IMR-90 (cell line): ENCODE measurements at regions not wholly inside any gene's neighbourhood (a gene's known extent, or its start where the extent isn't known, plus 50 kb on each side); places are given as distances from the start of the nearest gene placed in this dataset.

Experiments
- ATAC-seq: fragments of 200-7000 bp; cut with Tn5 transposase; 2 replicates; pipeline ENCODE4 v1.9.1; 2020; ENCODE audit warnings: low read depth, mild to moderate bottlenecking, moderate library complexity
- BruUV-seq: library from RNA; stranded (reverse); fragments of 400-500 nt; replicated peaks from 2 replicates; lab custom pipeline; 2021; lab: Mats Ljungman, UMichigan
- CTCF ChIA-PET: fragments of 300-600 bp; formaldehyde crosslinking; extraction: SDS; loops from one replicate; lab custom pipeline; 2021; ENCODE audit warnings: antibody characterized with exemption; lab: Yijun Ruan, JAX
- POLR2A ChIA-PET: fragments of 300-600 bp; sonication (Branson Sonifier 250); formaldehyde crosslinking; loops from one replicate; lab custom pipeline; 2022; ENCODE audit warnings: antibody characterized with exemption; ENCODE audit not compliant: unreplicated experiment; lab: Charles Lee
- DNase-seq: peaks from one replicate; pipeline ENCODE4 v3.0.0; 2013
- H2AFZ ChIP-seq: replicated peaks from 2 replicates; pipeline ENCODE3; 2013; ENCODE audit warnings: low read length, mild to moderate bottlenecking; ENCODE audit not compliant: poor library complexity
- H2AK5ac ChIP-seq: 2 replicates; pipeline ENCODE4 v1.6.1; 2013; ENCODE audit warnings: low read depth, low read length, inconsistent platforms
- H2AK9ac ChIP-seq: replicated peaks from 2 replicates; pipeline ENCODE3; 2013; ENCODE audit warnings: mild to moderate bottlenecking, low read depth, low read length, moderate library complexity; ENCODE audit not compliant: poor library complexity
- H2BK120ac ChIP-seq: 2 replicates; pipeline ENCODE4 v1.6.1; 2013; ENCODE audit warnings: low read depth, low read length, inconsistent platforms
- H2BK15ac ChIP-seq: 3 replicates; pipeline ENCODE4 v1.6.1; 2013; ENCODE audit warnings: low read depth, low read length, inconsistent platforms
- H2BK20ac ChIP-seq: 2 replicates; pipeline ENCODE4 v1.6.1; 2013; ENCODE audit warnings: low read depth, mild to moderate bottlenecking, inconsistent platforms, low read length, moderate library complexity
- H2BK5ac ChIP-seq: 2 replicates; pipeline ENCODE4 v1.6.1; 2013; ENCODE audit warnings: mild to moderate bottlenecking, low read depth, low read length, inconsistent platforms; ENCODE audit not compliant: poor library complexity, severe bottlenecking
- H3K14ac ChIP-seq: replicated peaks from 2 replicates; pipeline ENCODE4 v1.6.1; 2013; ENCODE audit warnings: low read depth, low read length, inconsistent platforms
- H3K18ac ChIP-seq: 2 replicates; pipeline ENCODE4 v1.6.1; 2013; ENCODE audit warnings: low read depth, low read length, control low read depth
- H3K23ac ChIP-seq: 2 replicates; pipeline ENCODE4 v1.6.1; 2013; ENCODE audit warnings: low read depth, low read length, inconsistent platforms
- H3K27ac ChIP-seq: 2 replicates; pipeline ENCODE4 v1.5.1; 2013; ENCODE audit warnings: mild to moderate bottlenecking, control low read depth, low read length; ENCODE audit not compliant: insufficient read depth
- H3K27me3 ChIP-seq: 2 replicates; pipeline ENCODE4 v1.6.1; 2013; ENCODE audit warnings: low read length; ENCODE audit not compliant: control insufficient read depth, insufficient read depth
- H3K36me3 ChIP-seq: 2 replicates; pipeline ENCODE4 v1.6.1; 2013; ENCODE audit warnings: low read length, mixed read lengths; ENCODE audit not compliant: control insufficient read depth, insufficient read depth
- H3K4ac ChIP-seq: 2 replicates; pipeline ENCODE4 v1.6.1; 2013; ENCODE audit warnings: low read depth, low read length, inconsistent platforms
- H3K4me1 ChIP-seq: 2 replicates; pipeline ENCODE4 v1.6.1; 2013; ENCODE audit warnings: low read length, mixed read lengths; ENCODE audit not compliant: control insufficient read depth, insufficient read depth
- H3K4me2 ChIP-seq: 2 replicates; pipeline ENCODE4 v1.6.1; 2013; ENCODE audit warnings: low read depth, mild to moderate bottlenecking, control low read depth, low read length, moderate library complexity
- H3K4me3 ChIP-seq: 2 replicates; pipeline ENCODE4 v1.5.1; 2013; ENCODE audit warnings: low read depth, mild to moderate bottlenecking, control low read depth, low read length, moderate library complexity; ENCODE audit not compliant: insufficient read depth
- H3K56ac ChIP-seq: 2 replicates; pipeline ENCODE4 v1.6.1; 2013; ENCODE audit warnings: low read length, inconsistent platforms; ENCODE audit not compliant: insufficient read depth; ENCODE audit errors: extremely low read depth
- H3K79me1 ChIP-seq, 2 experiments: 2 replicates each; pipeline ENCODE4 v1.6.1; 2013; ENCODE audit warnings: low read length in 2 of 2, inconsistent platforms in 1 of 2, low read depth in 1 of 2
- H3K9ac ChIP-seq: 2 replicates; pipeline ENCODE4 v1.6.1; 2013; ENCODE audit warnings: low read depth, low read length, control low read depth
- H3K9me1 ChIP-seq: 2 replicates; pipeline ENCODE4 v1.6.1; 2013; ENCODE audit warnings: low read length, inconsistent platforms; ENCODE audit not compliant: insufficient read depth
- H3K9me3 ChIP-seq: 2 replicates; pipeline ENCODE4 v1.6.1; 2013; ENCODE audit warnings: low read length; ENCODE audit not compliant: control insufficient read depth, insufficient read depth
- H4K20me1 ChIP-seq: 2 replicates; pipeline ENCODE4 v1.6.1; 2013; ENCODE audit warnings: low read length, inconsistent platforms; ENCODE audit not compliant: insufficient read depth
- H4K5ac ChIP-seq: 2 replicates; pipeline ENCODE4 v1.6.1; 2013; ENCODE audit warnings: mild to moderate bottlenecking, low read depth, low read length, control low read depth
- H4K8ac ChIP-seq, 2 experiments: 2 replicates each; pipeline ENCODE4 v1.6.1; 2013; ENCODE audit warnings: low read depth in 2 of 2, low read length in 2 of 2, control low read depth in 1 of 2, inconsistent platforms in 1 of 2
- H4K91ac ChIP-seq: 2 replicates; pipeline ENCODE4 v1.6.1; 2013; ENCODE audit warnings: low read depth, low read length, inconsistent platforms; ENCODE audit not compliant: insufficient read depth
- CEBPB ChIP-seq: IDR thresholded peaks from 2 replicates; pipeline ENCODE4 v1.6.1; 2012; ENCODE audit warnings: low read depth, low read length, improper control_type of control experiment
- CTCF ChIP-seq: conservative IDR thresholded peaks from 2 replicates; pipeline ENCODE4 v1.5.1; 2012; ENCODE audit warnings: mild to moderate bottlenecking, low read depth, low read length, improper control_type of control experiment
- ELK1 ChIP-seq: fragments of 150-350 bp; IDR thresholded peaks from 2 replicates; pipeline ENCODE4 v1.6.1; 2016; ENCODE audit warnings: low read depth, mild to moderate bottlenecking, low read length, moderate library complexity, borderline replicate concordance
- FOS ChIP-seq: fragments of 150-350 bp; IDR thresholded peaks from 2 replicates; pipeline ENCODE4 v1.6.1; 2016; ENCODE audit warnings: low read depth, low read length
- MAFK ChIP-seq: IDR thresholded peaks from 2 replicates; pipeline ENCODE4 v1.6.1; 2012; ENCODE audit warnings: low read depth, low read length, improper control_type of control experiment
- MAZ ChIP-seq: IDR thresholded peaks from 2 replicates; pipeline ENCODE4 v1.6.1; 2012; ENCODE audit warnings: low read depth, mild to moderate bottlenecking, low read length, improper control_type of control experiment, moderate library complexity, borderline replicate concordance
- NFE2L2 ChIP-seq: fragments of 150-350 bp; IDR thresholded peaks from 2 replicates; pipeline ENCODE4 v1.6.1; 2016; ENCODE audit warnings: low read depth, mild to moderate bottlenecking, low read length
- POLR2A ChIP-seq: IDR thresholded peaks from 2 replicates; pipeline ENCODE4 v1.6.1; 2012; ENCODE audit warnings: mild to moderate bottlenecking, low read depth, low read length
- RAD21 ChIP-seq: IDR thresholded peaks from 2 replicates; pipeline ENCODE4 v1.6.1; 2012; ENCODE audit warnings: low read length, improper control_type of control experiment
- RCOR1 ChIP-seq: IDR thresholded peaks from 2 replicates; pipeline ENCODE4 v1.6.1; 2012; ENCODE audit warnings: mild to moderate bottlenecking, low read length, improper control_type of control experiment; ENCODE audit not compliant: insufficient replicate concordance
- RFX5 ChIP-seq: IDR thresholded peaks from 2 replicates; pipeline ENCODE4 v1.8.0; 2012; ENCODE audit warnings: low read depth, mild to moderate bottlenecking, low read length, moderate library complexity
- SMC3 ChIP-seq: fragments of 150-350 bp; IDR thresholded peaks from 2 replicates; pipeline ENCODE4 v1.6.1; 2016; ENCODE audit warnings: low read depth, mild to moderate bottlenecking, antibody characterized with exemption, low read length, moderate library complexity
- USF2 ChIP-seq: fragments of 150-350 bp; IDR thresholded peaks from 2 replicates; pipeline ENCODE4 v1.6.1; 2017; ENCODE audit warnings: mild to moderate bottlenecking, antibody characterized with exemption, low read length, low read depth
- WGBS, 2 experiments: methylation state at CpG; one replicate each; pipeline versions ENCODE4 v1.1.5 to v1.1.7; 2013; ENCODE audit warnings: missing lambda C conversion rate in 2 of 2; ENCODE audit not compliant: insufficient read length in 1 of 2; ENCODE audit errors: extremely low coverage in 2 of 2; 5-methylcytosine and 5-hydroxymethylcytosine counted together
- dilution Hi-C: fragments of 300-500 bp; cut with HindIII; formaldehyde crosslinking; loops from one replicate; pipeline ENCODE4 v1.14.3; 2018; ENCODE audit warnings: low sequenced_read_pairs; ENCODE audit not compliant: unreplicated experiment
- in situ Hi-C: fragments of 300-500 bp; cut with MboI; formaldehyde crosslinking; loops from 3 replicates; pipeline ENCODE4 v1.14.3; 2019; ENCODE audit warnings: low sequenced_read_pairs, inconsistent platforms, mixed read lengths
- intact Hi-C: fragments of 100-400 bp; cut with micrococcal nuclease; formaldehyde crosslinking; loops from 2 replicates; pipeline ENCODE4 v1.10.0; 2022

GRCh38 chr6:141254336-141254735 lies 878.4 kb upstream of the GJE1 start:
- POLR2A ChIA-PET: interaction anchor here (0.6 to 0.7 kb wide), 2 partner anchors 17 to 59 kb away, joined by 3 to 4 read pairs; no protein-coding TSS in a partner anchor
- no peaks in the 10 kb centered on the region for H3K27me3 ChIP-seq

More at GRCh38 chr6:141254336-141254735, 878.4 kb upstream of the GJE1 start:
- Histone ChIP-seq H2BK5ac (no peak overlapping the region), H3K9me1 (no peaks in the 10 kb centered on the region), H3K4ac (no peak overlapping the region), H2BK120ac (no peak overlapping the region), H3K9ac (no peak overlapping the region), H3K14ac (no peak overlapping the region), H3K79me1 (no peaks in the 10 kb centered on the region), H2AK9ac (no peak overlapping the region), H4K8ac (no peak overlapping the region; a peak in 1 of 4 replicates), H3K4me2 (no peak overlapping the region), H2AK5ac (no peak overlapping the region), H3K23ac (no peak overlapping the region), H3K4me3 (no peak overlapping the region), H3K18ac (no peak overlapping the region), H2AFZ (peak overlapping the region; percentile 35), H2BK20ac (no peak overlapping the region), H4K20me1 (no peaks in the 10 kb centered on the region), H3K27ac (no peak overlapping the region), H4K5ac (no peak overlapping the region), H3K9me3 (no peaks in the 10 kb centered on the region), H4K91ac (no peak overlapping the region), H3K36me3 (no peaks in the 10 kb centered on the region), H3K56ac (no peak overlapping the region), H2BK15ac (no peak overlapping the region), H3K4me1 (no peaks in the 10 kb centered on the region)
- TF ChIP-seq MAZ: no peak
- no peak for TF ChIP-seq NFE2L2
- no peak for TF ChIP-seq FOS
- no peak for TF ChIP-seq RFX5
- no peak for TF ChIP-seq POLR2A
- no peak for TF ChIP-seq CEBPB
- TF ChIP-seq USF2: no peak
- TF ChIP-seq MAFK: no peak
- no peak for TF ChIP-seq RAD21
- no peak for TF ChIP-seq CTCF
- no peak for TF ChIP-seq ELK1
- no peak for TF ChIP-seq SMC3
- no peak for TF ChIP-seq RCOR1
- intact Hi-C loops: loop anchor here (10.0 kb wide), 1 partner anchor 580 kb away; no protein-coding TSS in a partner anchor
- ATAC-seq (no peak), DNase-seq (no peak)
- no TSS peak for BruUV-seq
- in situ Hi-C loops: no loop called here
- WGBS, 2 experiments: no CpG with 5 or more reads among the region's 3 CpGs
- CTCF ChIA-PET: interaction anchor here (0.6 kb wide), 1 partner anchor 288 kb away, joined by 4 read pairs; no protein-coding TSS in a partner anchor
- dilution Hi-C loops: no loop called here
